ENCODE measurements at regions not wholly inside any gene's neighbourhood (a gene's known extent, or its start where the extent isn't known, plus 50 kb on each side); places are given as distances from the start of the nearest gene placed in this dataset.
"Not testable (repeated sequence)": the region's sequence is repeated elsewhere in the genome, so short reads cannot be mapped to it uniquely, and the experiment has no call there.

GRCh38 chr10:33690536-33690935 is 356.1 kb upstream of the NRP1 start:
- TF ChIP-seq CTCF, POLR2A (IDR thresholded peaks at IDR 0.05): not testable (repeated sequence)
